Ascending aorta (tissue), 2 donors: ENCODE measurements at regions not wholly inside any gene's neighbourhood (a gene's known extent, or its start where the extent isn't known, plus 50 kb on each side); places are given as distances from the start of the nearest gene placed in this dataset.

Experiments
- DNase-seq, 2 donors: peaks; one replicate each; pipeline ENCODE4 v3.0.0-alpha.2; 2019; ENCODE audit warnings: low spot score in 2 of 2
- H3K27ac ChIP-seq, 2 donors: fragments of 200-600 bp; sonication (generic); one replicate each; pipeline ENCODE4 v1.5.1; 2016 to 2017; ENCODE audit warnings: mild to moderate bottlenecking in 1 of 2
- H3K27me3 ChIP-seq: fragments of 200-600 bp; sonication (generic); one replicate; pipeline ENCODE4 v1.5.1; 2017
- H3K36me3 ChIP-seq, 2 donors: fragments of 200-600 bp; sonication (generic); one replicate each; pipeline ENCODE4 v1.5.1; 2016
- H3K4me1 ChIP-seq, 2 donors: fragments of 200-600 bp; sonication (generic); one replicate each; pipeline ENCODE4 v1.5.1; 2016 to 2017; ENCODE audit warnings: mild to moderate bottlenecking in 1 of 2
- H3K4me3 ChIP-seq, 2 donors: fragments of 200-600 bp; sonication (generic); one replicate each; pipeline ENCODE4 v1.5.1; 2016 to 2017; ENCODE audit warnings: mild to moderate bottlenecking in 1 of 2
- H3K9me3 ChIP-seq, 2 donors: fragments of 200-600 bp; sonication (generic); one replicate each; pipeline ENCODE4 v1.5.1; 2016
- CTCF ChIP-seq, 3 experiments: fragments of 200-600 bp in 2 of 3; fragments of 450-650 bp in 1 of 3; sonication (generic) in 2 of 3; IDR thresholded peaks; one replicate each; pipeline ENCODE4 v1.5.1; 2016 to 2019; ENCODE audit warnings: antibody characterized with exemption in 3 of 3, mild to moderate bottlenecking in 1 of 3, moderate library complexity in 1 of 3
- intact Hi-C: fragments of 100-400 bp; cut with DNase I; formaldehyde crosslinking; loops from one replicate; pipeline ENCODE4 v1.15.1; 2023

GRCh38 chr10:44473146-44473545 is 88.2 kb upstream of the CXCL12 start:
- Histone ChIP-seq H3K9me3 (no peaks in the 10 kb centered on the region), H3K27ac (no peak overlapping the region), H3K4me3 (no peak overlapping the region), H3K27me3 (no peaks in the 10 kb centered on the region), H3K4me1 (peaks cover 0 to 4% of the 10 kb centered on the region in 2 donors), H3K36me3 (no peaks in the 10 kb centered on the region)
- no peak for DNase-seq
- intact Hi-C loops: no loop called here
- TF ChIP-seq CTCF (IDR thresholded peaks at IDR 0.05): no peak

GRCh38 chr10:44476409-44477045 is 91.6 kb upstream of the CXCL12 start:
- intact Hi-C loops: no loop called here
- DNase-seq: no peak
- no peak overlapping the region for H3K27ac ChIP-seq
- no peaks in the 10 kb centered on the region for H3K27me3 ChIP-seq
- no peaks in the 10 kb centered on the region for H3K36me3 ChIP-seq
- no peak for TF ChIP-seq CTCF (IDR thresholded peaks at IDR 0.05)
- peaks cover 0 to 10% of the 10 kb centered on the region in 2 donors for H3K4me1 ChIP-seq
- no peak overlapping the region for H3K4me3 ChIP-seq
- no peaks in the 10 kb centered on the region for H3K9me3 ChIP-seq

- H3K4me3 ChIP-seq: no peak overlapping the region
- H3K4me1 ChIP-seq: peaks cover 0 to 10% of the 10 kb centered on the region in 2 donors
- intact Hi-C loops: no loop called here
- no peak for TF ChIP-seq CTCF (IDR thresholded peaks at IDR 0.05)
- no peak overlapping the region for H3K27ac ChIP-seq
- H3K36me3 ChIP-seq: no peaks in the 10 kb centered on the region
- no peaks in the 10 kb centered on the region for H3K27me3 ChIP-seq
- no peaks in the 10 kb centered on the region for H3K9me3 ChIP-seq
- DNase-seq: no peak
These were observed 92.1 kb upstream of the CXCL12 start for GRCh38 chr10:44477046-44477425.

- intact Hi-C loops: no loop called here
- H3K27ac ChIP-seq: no peak overlapping the region
These were observed 93.1 kb upstream of the CXCL12 start for GRCh38 chr10:44478040-44478439.

GRCh38 chr10:44478876-44479705 is 94.2 kb upstream of the CXCL12 start:
- Histone ChIP-seq H3K9me3 (no peaks in the 10 kb centered on the region), H3K4me1 (peaks cover 0 to 10% of the 10 kb centered on the region in 2 donors), H3K36me3 (no peaks in the 10 kb centered on the region), H3K4me3 (no peak overlapping the region), H3K27ac (no peak overlapping the region), H3K27me3 (no peaks in the 10 kb centered on the region)
- no peak for TF ChIP-seq CTCF (IDR thresholded peaks at IDR 0.05)
- intact Hi-C loops: no loop called here
- DNase-seq: no peak

More at GRCh38 chr10:44478040-44478439, 93.1 kb upstream of the CXCL12 start:
- DNase-seq: no peak
- Histone ChIP-seq H3K36me3 (no peaks in the 10 kb centered on the region), H3K27me3 (no peaks in the 10 kb centered on the region), H3K4me1 (peaks cover 0 to 10% of the 10 kb centered on the region in 2 donors), H3K9me3 (no peaks in the 10 kb centered on the region), H3K4me3 (no peak overlapping the region)
- no peak for TF ChIP-seq CTCF (IDR thresholded peaks at IDR 0.05)
